ENCODE measurements at regions not wholly inside any gene's neighbourhood (a gene's known extent, or its start where the extent isn't known, plus 50 kb on each side); places are given as distances from the start of the nearest gene placed in this dataset.

GRCh38 chr21:28431022-28431421 is 561.7 kb downstream of the LTN1 start:
- no peaks in the 10 kb centered on the region for H3K36me3 ChIP-seq (ENCODE audit: control insufficient read depth in 4 of 4, insufficient read depth in 4 of 4, low read length in 4 of 4)
- WGBS, 2 donors, result 74 to 85% methylated on average over 2 of the region's 2 CpGs
- no peaks in the 10 kb centered on the region for H3K9me3 ChIP-seq (ENCODE audit: control insufficient read depth in 4 of 4, insufficient read depth in 3 of 4, low read length in 3 of 4)
- H3K4me1 ChIP-seq (ENCODE audit: control insufficient read depth in 5 of 5, insufficient read depth in 5 of 5, low read length in 5 of 5), result peaks cover 0 to 20% (median 0%) of the 10 kb centered on the region in 5 donors
- no peak overlapping the region for H3K27ac ChIP-seq (ENCODE audit: low read depth in 1 of 2, low read length in 1 of 2)
- no peak for ATAC-seq (ENCODE audit: insufficient read depth, low FRiP score)
- no peak for DNase-seq
- no peak for TF ChIP-seq CTCF (IDR thresholded peaks at IDR 0.05; ENCODE audit: control extremely low read depth, extremely low read depth)
- no peaks in the 10 kb centered on the region for H3K27me3 ChIP-seq (ENCODE audit: control insufficient read depth in 3 of 3, insufficient read depth in 3 of 3, low read length in 2 of 3)
- H3K4me3 ChIP-seq, result no peak overlapping the region
- H3K9ac ChIP-seq (ENCODE audit: insufficient read depth in 1 of 2, low read length in 2 of 2), result no peak overlapping the region

- Histone ChIP-seq H3K9me3 (ENCODE audit: control insufficient read depth in 4 of 4, insufficient read depth in 3 of 4, low read length in 3 of 4) (no peaks in the 10 kb centered on the region), H3K36me3 (ENCODE audit: control insufficient read depth in 4 of 4, insufficient read depth in 4 of 4, low read length in 4 of 4) (no peaks in the 10 kb centered on the region), H3K27me3 (ENCODE audit: control insufficient read depth in 3 of 3, insufficient read depth in 3 of 3, low read length in 2 of 3) (no peaks in the 10 kb centered on the region), H3K27ac (ENCODE audit: low read depth in 1 of 2, low read length in 1 of 2) (no peak overlapping the region), H3K9ac (ENCODE audit: insufficient read depth in 1 of 2, low read length in 2 of 2) (no peak overlapping the region), H3K4me1 (ENCODE audit: control insufficient read depth in 5 of 5, insufficient read depth in 5 of 5, low read length in 5 of 5) (peaks cover 0 to 20% (median 0%) of the 10 kb centered on the region in 5 donors), H3K4me3 (no peak overlapping the region)
- 57 to 72% methylated on average over 2 of the region's 2 CpGs for WGBS, 2 donors
- ATAC-seq (ENCODE audit: insufficient read depth, low FRiP score), result no peak
- no peak for TF ChIP-seq CTCF (IDR thresholded peaks at IDR 0.05; ENCODE audit: control extremely low read depth, extremely low read depth)
- peak in 2 of 3 donors; percentile 67 to 71 for DNase-seq
These were observed 563.5 kb downstream of the LTN1 start for GRCh38 chr21:28429161-28429560.

GRCh38 chr21:28427394-28428022 is 565.2 kb downstream of the LTN1 start:
- 88 to 93% methylated on average over 1 of the region's 1 CpG for WGBS, 2 donors
- TF ChIP-seq CTCF (IDR thresholded peaks at IDR 0.05; ENCODE audit: control extremely low read depth, extremely low read depth), result no peak
- H3K27me3 ChIP-seq (ENCODE audit: control insufficient read depth in 3 of 3, insufficient read depth in 3 of 3, low read length in 2 of 3), result no peaks in the 10 kb centered on the region
- H3K4me3 ChIP-seq, result no peak overlapping the region
- no peak overlapping the region for H3K9ac ChIP-seq (ENCODE audit: insufficient read depth in 1 of 2, low read length in 2 of 2)
- ATAC-seq (ENCODE audit: insufficient read depth, low FRiP score) (no peak), DNase-seq (no peak)
- H3K36me3 ChIP-seq (ENCODE audit: control insufficient read depth in 4 of 4, insufficient read depth in 4 of 4, low read length in 4 of 4), result no peaks in the 10 kb centered on the region
- no peaks in the 10 kb centered on the region for H3K9me3 ChIP-seq (ENCODE audit: control insufficient read depth in 4 of 4, insufficient read depth in 3 of 4, low read length in 3 of 4)
- no peak overlapping the region for H3K27ac ChIP-seq (ENCODE audit: low read depth in 1 of 2, low read length in 1 of 2)
- H3K4me1 ChIP-seq (ENCODE audit: control insufficient read depth in 5 of 5, insufficient read depth in 5 of 5, low read length in 5 of 5), result peaks cover 0 to 20% (median 0%) of the 10 kb centered on the region in 5 donors

- peaks cover 0 to 20% (median 0%) of the 10 kb centered on the region in 5 donors for H3K4me1 ChIP-seq (ENCODE audit: control insufficient read depth in 5 of 5, insufficient read depth in 5 of 5, low read length in 5 of 5)
- TF ChIP-seq CTCF (IDR thresholded peaks at IDR 0.05; ENCODE audit: control extremely low read depth, extremely low read depth), result no peak
- no peak overlapping the region for H3K9ac ChIP-seq (ENCODE audit: insufficient read depth in 1 of 2, low read length in 2 of 2)
- H3K27ac ChIP-seq (ENCODE audit: low read depth in 1 of 2, low read length in 1 of 2), result no peak overlapping the region
- H3K9me3 ChIP-seq (ENCODE audit: control insufficient read depth in 4 of 4, insufficient read depth in 3 of 4, low read length in 3 of 4), result no peaks in the 10 kb centered on the region
- no peak for ATAC-seq (ENCODE audit: insufficient read depth, low FRiP score)
- no peaks in the 10 kb centered on the region for H3K27me3 ChIP-seq (ENCODE audit: control insufficient read depth in 3 of 3, insufficient read depth in 3 of 3, low read length in 2 of 3)
- DNase-seq, result no peak
- no peaks in the 10 kb centered on the region for H3K36me3 ChIP-seq (ENCODE audit: control insufficient read depth in 4 of 4, insufficient read depth in 4 of 4, low read length in 4 of 4)
- no peak overlapping the region for H3K4me3 ChIP-seq
These were observed 566.1 kb downstream of the LTN1 start for GRCh38 chr21:28426545-28426944.

All from lung (tissue), 11 donors.